GM21515 (cell line): ENCODE measurements at regions not wholly inside any gene's neighbourhood (a gene's known extent, or its start where the extent isn't known, plus 50 kb on each side); places are given as distances from the start of the nearest gene placed in this dataset.

Experiments used
- ATAC-seq: cut with Tn5 transposase; IDR thresholded peaks from one replicate; pipeline ENCODE4 v1.9.1; 2021; ENCODE audit not compliant: unreplicated experiment

DNA sequence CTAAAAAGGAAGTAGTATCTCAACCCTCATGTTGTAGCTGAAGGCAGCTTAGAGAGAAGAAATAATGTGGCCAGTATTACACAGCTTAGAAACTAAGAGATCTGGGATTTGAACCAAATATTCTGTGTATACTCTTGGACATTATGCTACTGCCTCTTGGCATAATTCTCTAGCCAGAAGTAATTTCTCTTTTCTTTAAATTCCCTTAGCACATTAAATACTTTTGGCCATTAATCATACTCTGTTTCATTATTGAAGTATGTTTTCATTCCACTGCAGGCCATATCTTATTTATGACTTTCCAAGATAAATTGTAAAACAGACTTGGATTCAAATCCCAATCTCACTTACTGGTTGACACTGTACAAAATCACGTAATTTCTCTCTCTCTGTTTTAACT lies 181.3 kb upstream of the SPAG17 start:
- no peak for ATAC-seq

DNA sequence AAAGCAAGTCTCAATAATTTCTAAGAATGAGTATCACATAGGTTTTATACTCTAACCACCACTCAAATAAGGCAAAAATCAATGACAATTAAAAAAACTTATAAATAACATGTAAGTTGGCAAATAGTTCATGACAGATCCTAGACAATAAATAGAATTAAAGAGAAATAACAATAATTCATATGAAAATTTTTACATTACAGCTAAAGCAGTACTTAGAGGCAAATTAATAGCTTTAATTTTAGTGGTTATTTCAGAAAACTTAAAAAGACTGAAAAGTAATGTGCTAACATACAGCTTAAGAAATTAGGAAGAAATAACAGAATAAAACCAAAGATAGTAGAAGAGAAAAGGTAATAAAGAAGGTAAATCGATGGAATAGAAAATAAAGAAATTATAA lies 179.9 kb upstream of the SPAG17 start:
- ATAC-seq: no peak

GRCh38 chr1:118363396-118363795 lies 178.4 kb upstream of the SPAG17 start:
- no peak for ATAC-seq

GRCh38 chr1:118360817-118361216 lies 175.8 kb upstream of the SPAG17 start:
- no peak for ATAC-seq

DNA sequence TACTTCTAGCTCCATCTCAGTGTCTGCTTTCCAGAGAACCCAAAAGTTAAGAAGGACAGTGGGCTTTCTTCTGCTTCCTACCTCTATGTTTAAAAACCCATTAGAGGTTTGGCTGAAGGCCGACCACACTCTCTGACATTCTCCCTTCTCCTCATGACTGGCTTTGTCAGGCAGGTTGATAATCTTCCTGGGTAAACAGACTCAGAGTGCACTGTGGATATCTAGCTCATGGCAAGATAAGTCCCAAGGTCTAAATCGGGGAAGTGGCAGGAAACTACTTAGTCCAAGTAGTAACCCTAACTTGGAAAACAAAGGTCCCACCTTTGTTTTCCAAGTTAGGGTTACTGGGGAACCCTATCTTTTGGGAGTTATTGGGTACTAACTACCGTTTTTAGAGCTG lies 161.9 kb upstream of the SPAG17 start:
- ATAC-seq: no peak

- no peak for ATAC-seq
Measured at GRCh38 chr1:118340928-118341910, 156.2 kb upstream of the SPAG17 start.

GRCh38 chr1:118339400-118340124 lies 154.5 kb upstream of the SPAG17 start:
- ATAC-seq: no peak

DNA sequence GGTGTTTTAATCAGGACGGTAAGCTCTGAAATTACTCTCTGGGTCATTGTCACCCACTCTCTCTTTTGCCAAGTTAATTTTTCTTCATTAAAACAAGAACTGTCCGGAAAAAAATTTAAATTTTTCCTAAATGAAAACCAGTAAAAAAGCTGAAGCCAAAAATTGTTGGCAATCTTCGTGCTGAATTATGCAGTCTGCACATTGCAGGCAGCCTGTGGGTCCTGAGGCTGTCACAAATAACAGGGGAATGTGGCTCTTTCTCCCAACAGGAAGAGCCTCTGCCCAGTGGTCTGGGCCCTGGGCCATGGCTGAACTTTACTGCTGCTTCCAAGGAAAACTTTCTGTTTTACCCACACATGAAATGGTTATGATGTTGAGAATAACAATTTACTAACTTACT lies 153.9 kb upstream of the SPAG17 start:
- ATAC-seq: no peak

GRCh38 chr1:118337346-118337745 lies 152.3 kb upstream of the SPAG17 start:
- ATAC-seq: no peak

GRCh38 chr1:118335331-118335732 lies 150.3 kb upstream of the SPAG17 start:
- peak; percentile 84 for ATAC-seq

DNA sequence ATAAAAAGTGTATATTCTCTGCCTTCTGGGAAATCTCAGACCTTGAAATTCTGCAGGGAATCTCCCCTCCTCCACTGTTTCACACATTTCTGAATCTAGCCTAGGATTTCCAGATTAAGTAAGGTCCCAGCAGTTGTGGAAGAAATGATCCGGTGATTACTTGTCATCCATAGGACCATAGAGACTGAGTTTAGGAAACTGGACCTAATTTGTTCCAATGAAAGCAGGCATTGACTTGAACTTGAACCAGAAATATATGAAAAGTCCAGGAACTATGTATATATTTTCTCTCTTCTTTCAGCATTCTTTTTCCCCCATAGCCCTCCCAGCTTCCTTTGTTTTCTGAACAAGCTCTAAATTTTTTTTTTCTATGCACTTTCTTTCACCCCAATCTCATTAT lies 149.5 kb upstream of the SPAG17 start:
- ATAC-seq: no peak

DNA sequence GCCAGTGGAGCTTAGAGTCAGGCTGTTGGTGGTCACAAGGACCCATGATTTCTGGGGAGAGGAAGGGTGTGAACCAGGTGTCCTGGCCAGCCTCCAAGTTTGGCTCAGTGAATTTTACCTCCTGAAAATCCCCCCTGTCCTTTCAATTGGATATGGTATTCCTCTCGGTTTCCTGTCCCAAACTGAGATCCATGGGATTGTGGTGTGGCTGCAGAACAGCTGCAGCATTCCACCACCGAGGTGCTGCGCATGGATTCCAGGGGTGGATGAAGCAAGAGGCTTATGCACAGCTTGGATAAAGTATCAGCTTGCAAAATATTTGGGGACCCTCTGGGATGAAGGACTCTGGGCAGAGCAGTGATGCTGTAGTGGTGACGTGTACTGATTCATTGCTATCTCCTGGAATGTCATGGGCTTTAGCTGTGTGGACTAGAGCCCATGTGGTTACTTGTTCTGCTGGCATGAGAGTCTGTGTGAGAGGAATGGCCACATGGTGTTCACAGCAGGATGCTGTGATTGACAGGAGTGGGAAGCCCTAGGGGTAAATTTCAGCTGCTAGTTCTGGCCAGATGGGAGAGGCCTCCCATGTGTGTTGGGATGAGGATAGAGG lies 148.7 kb upstream of the SPAG17 start:
- ATAC-seq: no peak

DNA sequence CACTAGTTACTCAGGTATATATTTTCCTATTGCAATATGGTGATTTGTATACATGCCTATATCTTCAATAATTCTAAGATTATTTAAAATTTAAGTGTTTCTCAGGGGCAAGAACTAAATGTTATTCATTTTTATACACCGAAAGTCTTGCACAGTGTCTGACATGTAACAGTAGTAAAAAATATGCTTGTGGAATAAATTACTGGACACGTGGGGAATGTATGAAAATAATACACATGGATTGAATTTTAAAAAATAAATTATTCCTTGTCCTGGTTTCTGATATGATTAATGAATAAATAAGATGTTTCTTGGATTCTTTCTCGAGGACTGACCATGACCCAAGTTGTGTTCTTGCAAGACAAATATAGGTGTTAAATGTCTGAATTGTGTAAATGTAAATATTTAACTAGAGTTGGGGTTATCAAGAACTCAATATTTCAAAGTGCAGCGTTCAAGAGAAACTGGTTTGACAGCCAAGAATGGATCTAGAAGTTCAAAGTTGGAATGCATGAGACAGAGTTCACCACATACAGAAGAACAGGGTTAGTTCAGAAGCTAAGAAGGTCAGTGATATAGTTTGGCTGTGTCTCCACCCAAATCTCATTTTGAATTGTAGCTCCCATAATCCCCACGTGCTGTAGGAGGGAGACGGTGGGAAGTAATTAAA lies 142.1 kb upstream of the SPAG17 start:
- ATAC-seq: no peak

GRCh38 chr1:118325550-118326225 lies 140.7 kb upstream of the SPAG17 start:
- no peak for ATAC-seq

GRCh38 chr1:118323246-118323645 lies 138.2 kb upstream of the SPAG17 start:
- ATAC-seq: no peak

DNA sequence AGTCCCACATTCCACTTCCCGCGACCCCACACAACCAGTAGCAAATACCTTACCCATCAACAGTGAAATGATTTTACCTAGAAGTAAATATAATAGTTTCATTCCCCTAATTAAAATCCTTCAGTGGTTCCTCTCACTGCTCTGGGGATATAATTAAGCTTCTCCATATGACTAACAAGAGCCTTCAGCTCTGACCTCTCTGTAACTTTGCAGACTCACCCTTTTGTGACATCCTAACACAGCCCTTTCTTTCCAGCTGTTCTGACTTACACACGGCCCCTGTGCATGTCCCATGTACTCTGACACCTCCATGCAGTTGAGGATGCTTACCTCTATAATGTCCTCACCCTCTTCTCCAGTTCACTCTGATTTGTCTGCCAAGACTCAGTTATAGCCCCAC lies 137.3 kb upstream of the SPAG17 start:
- ATAC-seq: no peak

- ATAC-seq: no peak
Measured at GRCh38 chr1:118321840-118322239, 136.8 kb upstream of the SPAG17 start.

- no peak for ATAC-seq
Measured at GRCh38 chr1:118317842-118318614, 133.0 kb upstream of the SPAG17 start.

DNA sequence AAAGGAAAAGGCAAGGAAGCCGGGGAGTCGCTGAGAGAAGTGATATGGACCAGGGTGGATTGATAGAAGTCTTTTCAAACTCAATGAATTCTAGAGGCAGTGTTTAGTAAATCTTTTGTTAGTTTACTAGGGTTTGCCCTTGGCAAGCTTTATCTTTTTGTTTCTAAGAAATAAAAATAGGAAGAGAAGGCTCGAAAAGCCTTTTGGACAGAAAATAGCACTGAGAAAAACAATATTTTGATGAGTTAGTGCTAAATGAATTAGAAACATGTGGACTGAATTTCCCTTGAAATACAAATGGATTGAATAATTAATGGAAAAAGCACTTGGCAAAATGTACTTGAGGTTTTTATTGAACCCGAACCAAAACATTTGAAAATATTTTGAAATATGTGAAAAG lies 121.8 kb upstream of the SPAG17 start:
- ATAC-seq: no peak
